ENCODE measurements at regions not wholly inside any gene's neighbourhood (a gene's known extent, or its start where the extent isn't known, plus 50 kb on each side); places are given as distances from the start of the nearest gene placed in this dataset.

DNA sequence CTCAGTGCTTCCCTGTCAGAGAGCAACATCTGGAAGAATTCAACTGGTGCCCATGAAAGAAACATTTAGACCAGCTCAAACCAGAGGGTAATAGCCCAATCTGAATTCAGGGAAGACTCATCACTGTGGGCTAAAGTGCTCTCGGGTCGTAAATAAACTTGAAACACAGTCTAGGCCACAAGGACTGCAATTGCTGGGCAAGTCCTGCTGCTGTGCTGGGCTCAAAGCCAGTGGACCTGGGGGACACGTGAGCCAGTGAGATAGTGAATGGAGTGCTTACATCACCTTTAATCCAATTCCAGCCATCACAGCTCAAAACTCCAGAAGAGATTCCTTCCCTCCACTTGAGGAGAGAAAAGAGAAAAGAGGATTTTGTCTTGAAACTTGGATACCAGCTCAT, 78.1 kb upstream of the DAP start:
- TF ChIP-seq, protein P1, sequence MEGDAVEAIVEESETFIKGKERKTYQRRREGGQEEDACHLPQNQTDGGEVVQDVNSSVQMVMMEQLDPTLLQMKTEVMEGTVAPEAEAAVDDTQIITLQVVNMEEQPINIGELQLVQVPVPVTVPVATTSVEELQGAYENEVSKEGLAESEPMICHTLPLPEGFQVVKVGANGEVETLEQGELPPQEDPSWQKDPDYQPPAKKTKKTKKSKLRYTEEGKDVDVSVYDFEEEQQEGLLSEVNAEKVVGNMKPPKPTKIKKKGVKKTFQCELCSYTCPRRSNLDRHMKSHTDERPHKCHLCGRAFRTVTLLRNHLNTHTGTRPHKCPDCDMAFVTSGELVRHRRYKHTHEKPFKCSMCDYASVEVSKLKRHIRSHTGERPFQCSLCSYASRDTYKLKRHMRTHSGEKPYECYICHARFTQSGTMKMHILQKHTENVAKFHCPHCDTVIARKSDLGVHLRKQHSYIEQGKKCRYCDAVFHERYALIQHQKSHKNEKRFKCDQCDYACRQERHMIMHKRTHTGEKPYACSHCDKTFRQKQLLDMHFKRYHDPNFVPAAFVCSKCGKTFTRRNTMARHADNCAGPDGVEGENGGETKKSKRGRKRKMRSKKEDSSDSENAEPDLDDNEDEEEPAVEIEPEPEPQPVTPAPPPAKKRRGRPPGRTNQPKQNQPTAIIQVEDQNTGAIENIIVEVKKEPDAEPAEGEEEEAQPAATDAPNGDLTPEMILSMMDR (IDR thresholded peaks at IDR 0.05; ENCODE audit: unreplicated experiment), result no peak
- CTCF ChIA-PET, result interaction anchor here (1.0 to 1.5 kb wide), 2 partner anchors 12 to 26 kb away, joined by 3 read pairs; no protein-coding TSS in a partner anchor
- Mint-ChIP-seq H3K27me3 (ENCODE audit: insufficient read depth, unreplicated experiment) (peaks cover 4% of the 10 kb centered on the region), H3K9me3 (ENCODE audit: unreplicated experiment) (no peaks in the 10 kb centered on the region), H3K4me3 (ENCODE audit: unreplicated experiment) (no peak overlapping the region), H3K27ac (ENCODE audit: low read depth, unreplicated experiment) (no peak overlapping the region), H3K4me1 (ENCODE audit: insufficient read depth, unreplicated experiment) (no peaks in the 10 kb centered on the region), H3K36me3 (ENCODE audit: insufficient read depth, unreplicated experiment) (no peaks in the 10 kb centered on the region)
- no TSS peak for BruUV-seq (replicated peaks)
- POLR2A ChIA-PET, result no interaction called here
- intact Hi-C loops (cut with micrococcal nuclease), result no loop called here
- DNase-seq (ENCODE audit: unreplicated experiment), result no peak

DNA sequence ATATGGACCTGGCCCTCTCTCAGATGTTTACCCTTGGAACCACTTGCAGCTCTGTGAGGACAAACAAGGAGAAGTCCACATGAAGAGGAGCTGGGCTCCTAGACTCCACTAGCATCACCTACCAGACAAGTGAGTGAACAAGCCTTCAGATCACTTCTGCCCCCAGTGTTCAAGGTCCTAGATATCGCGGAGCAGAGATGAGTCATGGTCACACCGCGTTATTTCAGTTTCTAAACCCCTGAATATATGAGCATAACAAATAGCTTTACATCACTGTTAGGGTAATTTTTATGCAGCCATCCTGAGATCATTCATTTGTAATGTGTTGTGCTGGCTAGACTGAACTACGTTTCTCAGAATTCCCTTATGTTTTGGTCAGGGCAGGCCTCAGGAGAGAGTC, 77.0 kb upstream of the DAP start:
- TF ChIP-seq, protein P1 (IDR thresholded peaks at IDR 0.05; ENCODE audit: unreplicated experiment), result no peak
- POLR2A ChIA-PET, result no interaction called here
- no peaks in the 10 kb centered on the region for H3K36me3 Mint-ChIP-seq (ENCODE audit: insufficient read depth, unreplicated experiment)
- H3K27me3 Mint-ChIP-seq (ENCODE audit: insufficient read depth, unreplicated experiment), result peaks cover 11% of the 10 kb centered on the region
- CTCF ChIA-PET, result interaction anchor here (0.9 to 1.5 kb wide), 2 partner anchors 13 to 144 kb away, joined by 3 read pairs; no protein-coding TSS in a partner anchor
- DNase-seq (ENCODE audit: unreplicated experiment), result no peak
- no peaks in the 10 kb centered on the region for H3K9me3 Mint-ChIP-seq (ENCODE audit: unreplicated experiment)
- BruUV-seq (replicated peaks), result no TSS peak
- no peak overlapping the region for H3K4me3 Mint-ChIP-seq (ENCODE audit: unreplicated experiment)
- no peak overlapping the region for H3K27ac Mint-ChIP-seq (ENCODE audit: low read depth, unreplicated experiment)
- no peaks in the 10 kb centered on the region for H3K4me1 Mint-ChIP-seq (ENCODE audit: insufficient read depth, unreplicated experiment)
- intact Hi-C loops (cut with micrococcal nuclease), result no loop called here

DNA sequence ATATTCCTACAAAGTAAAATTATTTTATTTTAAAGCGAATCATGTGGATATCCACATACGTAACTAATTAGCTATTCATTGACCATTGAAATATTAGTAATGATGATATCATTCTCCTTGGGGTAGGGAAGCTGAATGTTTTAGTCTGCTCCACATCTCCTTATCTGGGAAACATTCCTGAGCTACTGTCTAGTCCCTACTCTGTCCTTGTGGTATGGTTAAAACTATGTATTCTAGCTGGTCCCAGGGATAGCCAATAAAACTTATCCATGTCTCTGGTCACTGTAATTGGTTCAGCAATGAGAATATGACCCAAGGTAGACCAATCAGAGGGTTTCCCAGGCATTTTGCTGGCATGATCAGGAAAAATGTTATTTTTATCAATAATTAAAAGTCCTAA, 76.0 kb upstream of the DAP start:
- H3K27ac Mint-ChIP-seq (ENCODE audit: low read depth, unreplicated experiment), result no peak overlapping the region
- H3K36me3 Mint-ChIP-seq (ENCODE audit: insufficient read depth, unreplicated experiment), result no peaks in the 10 kb centered on the region
- no peaks in the 10 kb centered on the region for H3K9me3 Mint-ChIP-seq (ENCODE audit: unreplicated experiment)
- H3K4me3 Mint-ChIP-seq (ENCODE audit: unreplicated experiment), result no peak overlapping the region
- no peak for DNase-seq (ENCODE audit: unreplicated experiment)
- CTCF ChIA-PET, result interaction anchor here (0.9 kb wide), 1 partner anchor 15 kb away, joined by 4 read pairs; no protein-coding TSS in a partner anchor
- POLR2A ChIA-PET, result interaction anchor here (1.2 kb wide), 1 partner anchor 10 kb away, joined by 3 read pairs; no protein-coding TSS in a partner anchor
- TF ChIP-seq, protein P1 (IDR thresholded peaks at IDR 0.05; ENCODE audit: unreplicated experiment), result no peak
- H3K27me3 Mint-ChIP-seq (ENCODE audit: insufficient read depth, unreplicated experiment), result peaks cover 11% of the 10 kb centered on the region
- intact Hi-C loops (cut with micrococcal nuclease), result no loop called here
- H3K4me1 Mint-ChIP-seq (ENCODE audit: insufficient read depth, unreplicated experiment), result no peaks in the 10 kb centered on the region
- BruUV-seq (replicated peaks), result no TSS peak

DNA sequence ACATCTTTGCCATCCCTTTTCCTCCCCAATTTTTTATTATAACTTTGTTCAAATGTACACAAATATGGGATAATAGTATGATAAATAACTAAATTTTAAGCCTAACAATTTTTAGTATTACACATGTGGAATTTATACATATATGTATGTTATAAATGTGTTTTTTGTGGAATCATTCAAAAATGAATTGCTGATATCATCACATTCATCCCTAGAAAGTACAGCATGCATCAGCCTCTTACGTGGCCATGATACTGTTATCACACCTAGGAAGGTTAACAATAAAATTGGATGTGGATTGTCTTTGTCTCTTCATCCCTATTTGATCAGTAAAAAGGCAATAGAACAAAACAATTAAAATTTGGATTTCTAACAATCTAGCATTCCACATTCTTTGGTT, 73.7 kb upstream of the DAP start:
- no peak overlapping the region for H3K4me3 Mint-ChIP-seq (ENCODE audit: unreplicated experiment)
- ChIA-PET POLR2A (no interaction called here), CTCF (interaction anchor here (0.6 to 0.8 kb wide), 4 partner anchors 22 to 787 kb away, joined by 3 read pairs; no protein-coding TSS in a partner anchor)
- H3K9me3 Mint-ChIP-seq (ENCODE audit: unreplicated experiment), result no peaks in the 10 kb centered on the region
- H3K27ac Mint-ChIP-seq (ENCODE audit: low read depth, unreplicated experiment), result no peak overlapping the region
- no peaks in the 10 kb centered on the region for H3K36me3 Mint-ChIP-seq (ENCODE audit: insufficient read depth, unreplicated experiment)
- intact Hi-C loops (cut with micrococcal nuclease), result no loop called here
- DNase-seq (ENCODE audit: unreplicated experiment), result no peak
- TF ChIP-seq, protein P1 (IDR thresholded peaks at IDR 0.05; ENCODE audit: unreplicated experiment), result no peak
- H3K27me3 Mint-ChIP-seq (ENCODE audit: insufficient read depth, unreplicated experiment), result peaks cover 11% of the 10 kb centered on the region
- BruUV-seq (replicated peaks), result no TSS peak
- H3K4me1 Mint-ChIP-seq (ENCODE audit: insufficient read depth, unreplicated experiment), result no peaks in the 10 kb centered on the region

Data from MCF 10A (cell line).